K562 (cell line): ENCODE measurements at regions not wholly inside any gene's neighbourhood (a gene's known extent, or its start where the extent isn't known, plus 50 kb on each side); places are given as distances from the start of the nearest gene placed in this dataset.

Experiments used
- CTCF ChIP-seq, 3 experiments: IDR thresholded peaks in 2 of 3; conservative IDR thresholded peaks in 1 of 3; 2 replicates each; pipeline ENCODE4 v1.5.1; 2011 to 2012; ENCODE audit warnings: low read length in 3 of 3, mild to moderate bottlenecking in 3 of 3, control low read depth in 2 of 3, improper control_type of control experiment in 1 of 3, inconsistent platforms in 1 of 3, low read depth in 1 of 3, mixed read lengths in 1 of 3, moderate library complexity in 1 of 3; ENCODE audit not compliant: insufficient read depth in 2 of 3
- NR2C1 ChIP-seq, 2 experiments: fragments of 450-650 bp; IDR thresholded peaks; 2 replicates each; pipeline ENCODE4 v1.6.1; 2017; ENCODE audit warnings: mild to moderate bottlenecking in 2 of 2, antibody characterized with exemption in 1 of 2, inconsistent platforms in 1 of 2, missing compliant biosample characterization in 1 of 2, missing genetic modification characterization in 1 of 2
- SP1 ChIP-seq: sonication (generic); formaldehyde crosslinking; IDR thresholded peaks from 2 replicates; pipeline ENCODE4 v1.8.1; 2022; ENCODE audit warnings: mild to moderate bottlenecking, missing genetic modification reagents
- TAL1 ChIP-seq: fragments of 450-650 bp; IDR thresholded peaks from 2 replicates; pipeline ENCODE4 v1.6.1; 2016; ENCODE audit warnings: mild to moderate bottlenecking

GRCh38 chr4:67092351-67092750 lies 453.0 kb downstream of the CENPC start:
- TF ChIP-seq NR2C1 (IDR thresholded peaks at IDR 0.05) (no peak), NR2C1 (tag; IDR thresholded peaks at IDR 0.05) (no peak), CTCF (IDR thresholded peaks at IDR 0.05 in 2 of 3, conservative IDR thresholded peaks at IDR 0.05 in 1 of 3; ENCODE audit: insufficient read depth in 2 of 3, low read depth in 1 of 3, low read length in 3 of 3) (no peak), TAL1 (no peak), SP1 (no peak)
